Neural cell (in vitro differentiated cells): ENCODE measurements at regions not wholly inside any gene's neighbourhood (a gene's known extent, or its start where the extent isn't known, plus 50 kb on each side); places are given as distances from the start of the nearest gene placed in this dataset.

Experiments used
- H2AFZ ChIP-seq: fragments of 200-600, 300-800 bp; sonication (generic), shearing (Covaris generic); 2 replicates; pipeline ENCODE4 v1.6.0; 2014; ENCODE audit warnings: low read depth, mild to moderate bottlenecking, antibody characterized with exemption, low read length, moderate library complexity
- H3F3A ChIP-seq: fragments of 200-600 bp; shearing (Covaris generic); 2 replicates; pipeline ENCODE4 v1.6.1; 2016; ENCODE audit warnings: mild to moderate bottlenecking, moderate library complexity, mixed read lengths, antibody characterized with exemption, low read length; ENCODE audit not compliant: insufficient read depth, poor library complexity, severe bottlenecking
- H3K27ac ChIP-seq: fragments of 200-600, 300-800 bp; sonication (generic), shearing (Covaris generic); 2 replicates; pipeline ENCODE4 v1.5.1; 2014; ENCODE audit warnings: mild to moderate bottlenecking, low read length, moderate library complexity
- H3K27me3 ChIP-seq: fragments of 300-800, 200-600 bp; sonication (generic), shearing (Covaris generic); 2 replicates; pipeline ENCODE4 v1.6.0; 2014; ENCODE audit warnings: mild to moderate bottlenecking, low read depth, low read length, moderate library complexity; ENCODE audit not compliant: insufficient read depth
- H3K36me3 ChIP-seq: fragments of 300-800, 200-600 bp; sonication (generic), shearing (Covaris generic); 2 replicates; pipeline ENCODE4 v1.5.1; 2014; ENCODE audit warnings: mild to moderate bottlenecking, antibody characterized with exemption, low read length, moderate library complexity; ENCODE audit not compliant: insufficient read depth
- H3K4me2 ChIP-seq: fragments of 300-800, 200-600 bp; sonication (generic), shearing (Covaris generic); 2 replicates; pipeline ENCODE4 v1.6.0; 2014; ENCODE audit warnings: mild to moderate bottlenecking, low read length
- H3K4me3 ChIP-seq: fragments of 300-800, 200-600 bp; sonication (generic), shearing (Covaris generic); 2 replicates; pipeline ENCODE4 v1.5.1; 2014; ENCODE audit warnings: mild to moderate bottlenecking, low read length, moderate library complexity
- H3K79me2 ChIP-seq: fragments of 200-600 bp; shearing (Covaris generic); replicated peaks from 2 replicates; pipeline ENCODE4 v1.6.0; 2014; ENCODE audit warnings: mild to moderate bottlenecking, low read length, moderate library complexity; ENCODE audit not compliant: insufficient read depth
- H3K9ac ChIP-seq: fragments of 300-800, 200-600 bp; sonication (generic), shearing (Covaris generic); 2 replicates; pipeline ENCODE4 v1.6.1; 2016; ENCODE audit warnings: mild to moderate bottlenecking, low read length, mixed read lengths
- H3K9me2 ChIP-seq: fragments of 200-600 bp; shearing (Covaris generic); 2 replicates; pipeline ENCODE4 v1.6.1; 2016; ENCODE audit warnings: mild to moderate bottlenecking, low read length, mixed read lengths; ENCODE audit not compliant: insufficient read depth
- H3K9me3 ChIP-seq: fragments of 200-600, 300-800 bp; sonication (generic), shearing (Covaris generic); 2 replicates; pipeline ENCODE4 v1.6.1; 2016; ENCODE audit warnings: mild to moderate bottlenecking, mixed run types, low read length, moderate library complexity, mixed read lengths
- H4K20me1 ChIP-seq: fragments of 200-600 bp; shearing (Covaris generic); 2 replicates; pipeline ENCODE4 v1.6.1; 2016; ENCODE audit warnings: mild to moderate bottlenecking, mixed run types; ENCODE audit not compliant: insufficient read depth
- EP300 ChIP-seq: fragments of 450-650 bp; conservative IDR thresholded peaks from 2 replicates; pipeline ENCODE4 v1.6.1; 2014; ENCODE audit warnings: antibody characterized with exemption, mild to moderate bottlenecking, moderate library complexity; ENCODE audit not compliant: poor library complexity, severe bottlenecking
- EZH2 ChIP-seq: fragments of 200-600, 300-800 bp; shearing (Covaris generic), sonication (generic); IDR thresholded peaks from 2 replicates; pipeline ENCODE4 v1.6.1; 2014; ENCODE audit warnings: antibody characterized with exemption, low read length, borderline replicate concordance, mild to moderate bottlenecking; ENCODE audit not compliant: insufficient read depth, poor library complexity, severe bottlenecking
- MXI1 ChIP-seq: fragments of 450-650 bp; conservative IDR thresholded peaks from 2 replicates; pipeline ENCODE4 v1.6.1; 2014; ENCODE audit warnings: antibody characterized with exemption, mild to moderate bottlenecking; ENCODE audit not compliant: poor library complexity, severe bottlenecking
- POLR2AphosphoS5 ChIP-seq: IDR thresholded peaks from 2 replicates; pipeline ENCODE4 v1.6.1; 2012
- RAD21 ChIP-seq: fragments of 450-650 bp; conservative IDR thresholded peaks from 2 replicates; pipeline ENCODE4 v1.6.1; 2014; ENCODE audit warnings: antibody characterized with exemption, mild to moderate bottlenecking, moderate library complexity
- SMC3 ChIP-seq: fragments of 450-650 bp; conservative IDR thresholded peaks from 2 replicates; pipeline ENCODE4 v1.6.1; 2014; ENCODE audit warnings: antibody characterized with exemption, mild to moderate bottlenecking, moderate library complexity; ENCODE audit not compliant: poor library complexity
- TAF1 ChIP-seq: IDR thresholded peaks from 2 replicates; pipeline ENCODE4 v1.6.1; 2012; ENCODE audit warnings: low read depth
- TF ChIP-seq, protein P1 (sequence below): fragments of 450-650 bp; IDR thresholded peaks from 2 replicates; pipeline ENCODE4 v1.5.1; 2014; ENCODE audit warnings: antibody characterized with exemption, mild to moderate bottlenecking, moderate library complexity; ENCODE audit not compliant: poor library complexity, severe bottlenecking
- TF ChIP-seq, protein P2 (sequence below): IDR thresholded peaks from 2 replicates; pipeline ENCODE4 v1.6.1; 2012; ENCODE audit warnings: borderline replicate concordance

DNA sequence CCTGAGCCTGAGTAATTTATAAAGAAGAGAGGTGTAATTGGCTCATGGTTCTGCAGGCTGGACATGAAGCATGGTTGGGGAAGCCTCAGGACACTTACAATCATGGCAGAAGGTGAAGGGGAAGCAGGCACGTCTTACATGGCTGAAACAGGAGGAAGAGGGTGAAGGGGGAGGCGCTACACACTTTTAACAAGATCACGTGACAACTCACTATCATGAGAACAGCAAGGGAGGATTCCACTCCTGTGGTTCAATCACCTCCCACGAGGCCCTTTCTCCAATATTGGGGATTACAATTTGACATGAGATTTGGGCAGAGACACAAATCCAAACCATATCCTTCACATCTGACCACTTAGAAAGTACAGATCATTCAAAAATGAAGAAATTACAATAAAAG, 110.6 kb upstream of the SHISA6 start:
- Histone ChIP-seq H3K27ac (no peak overlapping the region), H3K9me2 (no peaks in the 10 kb centered on the region), H3K79me2 (no peaks in the 10 kb centered on the region), H3K4me2 (no peak overlapping the region), H3K36me3 (no peaks in the 10 kb centered on the region), H3K27me3 (no peaks in the 10 kb centered on the region), H3K4me3 (no peak overlapping the region), H3K9me3 (no peaks in the 10 kb centered on the region), H3F3A (no peaks in the 10 kb centered on the region), H4K20me1 (no peaks in the 10 kb centered on the region), H2AFZ (no peak overlapping the region), H3K9ac (no peak overlapping the region)
- TF ChIP-seq MXI1, result no peak
- no peak for TF ChIP-seq RAD21
- TF ChIP-seq, protein P1, sequence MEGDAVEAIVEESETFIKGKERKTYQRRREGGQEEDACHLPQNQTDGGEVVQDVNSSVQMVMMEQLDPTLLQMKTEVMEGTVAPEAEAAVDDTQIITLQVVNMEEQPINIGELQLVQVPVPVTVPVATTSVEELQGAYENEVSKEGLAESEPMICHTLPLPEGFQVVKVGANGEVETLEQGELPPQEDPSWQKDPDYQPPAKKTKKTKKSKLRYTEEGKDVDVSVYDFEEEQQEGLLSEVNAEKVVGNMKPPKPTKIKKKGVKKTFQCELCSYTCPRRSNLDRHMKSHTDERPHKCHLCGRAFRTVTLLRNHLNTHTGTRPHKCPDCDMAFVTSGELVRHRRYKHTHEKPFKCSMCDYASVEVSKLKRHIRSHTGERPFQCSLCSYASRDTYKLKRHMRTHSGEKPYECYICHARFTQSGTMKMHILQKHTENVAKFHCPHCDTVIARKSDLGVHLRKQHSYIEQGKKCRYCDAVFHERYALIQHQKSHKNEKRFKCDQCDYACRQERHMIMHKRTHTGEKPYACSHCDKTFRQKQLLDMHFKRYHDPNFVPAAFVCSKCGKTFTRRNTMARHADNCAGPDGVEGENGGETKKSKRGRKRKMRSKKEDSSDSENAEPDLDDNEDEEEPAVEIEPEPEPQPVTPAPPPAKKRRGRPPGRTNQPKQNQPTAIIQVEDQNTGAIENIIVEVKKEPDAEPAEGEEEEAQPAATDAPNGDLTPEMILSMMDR, result no peak
- TF ChIP-seq EZH2, result no peak
- TF ChIP-seq, protein P2, sequence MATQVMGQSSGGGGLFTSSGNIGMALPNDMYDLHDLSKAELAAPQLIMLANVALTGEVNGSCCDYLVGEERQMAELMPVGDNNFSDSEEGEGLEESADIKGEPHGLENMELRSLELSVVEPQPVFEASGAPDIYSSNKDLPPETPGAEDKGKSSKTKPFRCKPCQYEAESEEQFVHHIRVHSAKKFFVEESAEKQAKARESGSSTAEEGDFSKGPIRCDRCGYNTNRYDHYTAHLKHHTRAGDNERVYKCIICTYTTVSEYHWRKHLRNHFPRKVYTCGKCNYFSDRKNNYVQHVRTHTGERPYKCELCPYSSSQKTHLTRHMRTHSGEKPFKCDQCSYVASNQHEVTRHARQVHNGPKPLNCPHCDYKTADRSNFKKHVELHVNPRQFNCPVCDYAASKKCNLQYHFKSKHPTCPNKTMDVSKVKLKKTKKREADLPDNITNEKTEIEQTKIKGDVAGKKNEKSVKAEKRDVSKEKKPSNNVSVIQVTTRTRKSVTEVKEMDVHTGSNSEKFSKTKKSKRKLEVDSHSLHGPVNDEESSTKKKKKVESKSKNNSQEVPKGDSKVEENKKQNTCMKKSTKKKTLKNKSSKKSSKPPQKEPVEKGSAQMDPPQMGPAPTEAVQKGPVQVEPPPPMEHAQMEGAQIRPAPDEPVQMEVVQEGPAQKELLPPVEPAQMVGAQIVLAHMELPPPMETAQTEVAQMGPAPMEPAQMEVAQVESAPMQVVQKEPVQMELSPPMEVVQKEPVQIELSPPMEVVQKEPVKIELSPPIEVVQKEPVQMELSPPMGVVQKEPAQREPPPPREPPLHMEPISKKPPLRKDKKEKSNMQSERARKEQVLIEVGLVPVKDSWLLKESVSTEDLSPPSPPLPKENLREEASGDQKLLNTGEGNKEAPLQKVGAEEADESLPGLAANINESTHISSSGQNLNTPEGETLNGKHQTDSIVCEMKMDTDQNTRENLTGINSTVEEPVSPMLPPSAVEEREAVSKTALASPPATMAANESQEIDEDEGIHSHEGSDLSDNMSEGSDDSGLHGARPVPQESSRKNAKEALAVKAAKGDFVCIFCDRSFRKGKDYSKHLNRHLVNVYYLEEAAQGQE, result no peak
- TF ChIP-seq SMC3, result no peak
- TF ChIP-seq EP300, result no peak
- TF ChIP-seq POLR2AphosphoS5, result no peak
- no peak for TF ChIP-seq TAF1

DNA sequence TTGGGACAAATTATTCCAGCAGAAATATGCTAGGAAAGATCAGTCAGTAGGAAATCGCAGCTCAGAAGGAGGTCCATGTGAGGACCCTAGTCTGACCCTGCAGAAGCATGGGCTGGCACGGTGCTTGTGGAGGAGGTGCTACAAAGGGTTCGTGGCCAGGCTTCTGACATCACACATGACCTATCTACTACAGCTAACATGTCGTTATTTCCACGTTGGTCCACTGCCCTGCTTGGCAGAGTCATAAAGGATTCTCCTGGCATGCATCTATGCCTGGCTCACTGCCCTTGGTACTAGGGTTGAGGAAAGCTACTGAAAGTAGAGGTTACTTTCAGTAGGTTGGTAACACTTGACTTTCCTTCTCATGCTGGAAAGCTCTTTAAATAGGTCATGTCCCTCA, 118.1 kb upstream of the SHISA6 start:
- no peak overlapping the region for H3K9ac ChIP-seq
- H3K9me3 ChIP-seq, result no peaks in the 10 kb centered on the region
- TF ChIP-seq RAD21, result no peak
- TF ChIP-seq, protein P1, result no peak
- no peak for TF ChIP-seq SMC3
- no peaks in the 10 kb centered on the region for H3K27me3 ChIP-seq
- H4K20me1 ChIP-seq, result no peaks in the 10 kb centered on the region
- H3K27ac ChIP-seq, result no peak overlapping the region
- no peak overlapping the region for H3K4me2 ChIP-seq
- H2AFZ ChIP-seq, result no peak overlapping the region
- no peaks in the 10 kb centered on the region for H3F3A ChIP-seq
- H3K79me2 ChIP-seq, result no peaks in the 10 kb centered on the region
- no peak overlapping the region for H3K4me3 ChIP-seq
- H3K36me3 ChIP-seq, result no peaks in the 10 kb centered on the region
- H3K9me2 ChIP-seq, result no peaks in the 10 kb centered on the region
